ENCODE measurements at regions not wholly inside any gene's neighbourhood (a gene's known extent, or its start where the extent isn't known, plus 50 kb on each side); places are given as distances from the start of the nearest gene placed in this dataset.

GRCh38 chr7:128591705-128592104, 80.4 kb upstream of the GARIN1A start:
- Histone ChIP-seq H3K79me2 (replicated peaks; ENCODE audit: insufficient read depth) (no peaks in the 10 kb centered on the region; the same call in 1 of the 2 replicates), H2AFZ (no peak overlapping the region), H3K27ac (ENCODE audit: low read depth) (no peak overlapping the region), H3K4me1 (ENCODE audit: insufficient read depth) (no peaks in the 10 kb centered on the region), H4K20me1 (replicated peaks; ENCODE audit: insufficient read depth) (no peaks in the 10 kb centered on the region), H3K4me2 (no peak overlapping the region), H3K4me3 (no peak overlapping the region), H3K9me2 (ENCODE audit: insufficient read depth) (no peaks in the 10 kb centered on the region), H3K36me3 (ENCODE audit: insufficient read depth) (no peaks in the 10 kb centered on the region), H3K27me3 (ENCODE audit: insufficient read depth) (no peaks in the 10 kb centered on the region), H3F3A (replicated peaks; ENCODE audit: low read depth) (no peaks in the 10 kb centered on the region)
- Mint-ChIP-seq H3K27ac (no peak overlapping the region), H3K36me3 (ENCODE audit: low read depth) (peaks cover 26% of the 10 kb centered on the region), H3K4me3 (no peak overlapping the region), H3K27me3 (ENCODE audit: insufficient read depth, low read depth, poor library complexity) (peaks cover 2% of the 10 kb centered on the region), H3K9me3 (no peaks in the 10 kb centered on the region), H3K4me1 (no peaks in the 10 kb centered on the region)
- ATAC-seq (no peak), DNase-seq (ENCODE audit: low spot score) (no peak)
- no peak for TF ChIP-seq POLR2AphosphoS5 (IDR thresholded peaks at IDR 0.05; ENCODE audit: low read depth)
- no peak for TF ChIP-seq JUNB (IDR thresholded peaks at IDR 0.05; ENCODE audit: unreplicated experiment)
- TF ChIP-seq STAT1 (IDR thresholded peaks at IDR 0.05; ENCODE audit: unreplicated experiment), result no peak
- TF ChIP-seq, protein P1, sequence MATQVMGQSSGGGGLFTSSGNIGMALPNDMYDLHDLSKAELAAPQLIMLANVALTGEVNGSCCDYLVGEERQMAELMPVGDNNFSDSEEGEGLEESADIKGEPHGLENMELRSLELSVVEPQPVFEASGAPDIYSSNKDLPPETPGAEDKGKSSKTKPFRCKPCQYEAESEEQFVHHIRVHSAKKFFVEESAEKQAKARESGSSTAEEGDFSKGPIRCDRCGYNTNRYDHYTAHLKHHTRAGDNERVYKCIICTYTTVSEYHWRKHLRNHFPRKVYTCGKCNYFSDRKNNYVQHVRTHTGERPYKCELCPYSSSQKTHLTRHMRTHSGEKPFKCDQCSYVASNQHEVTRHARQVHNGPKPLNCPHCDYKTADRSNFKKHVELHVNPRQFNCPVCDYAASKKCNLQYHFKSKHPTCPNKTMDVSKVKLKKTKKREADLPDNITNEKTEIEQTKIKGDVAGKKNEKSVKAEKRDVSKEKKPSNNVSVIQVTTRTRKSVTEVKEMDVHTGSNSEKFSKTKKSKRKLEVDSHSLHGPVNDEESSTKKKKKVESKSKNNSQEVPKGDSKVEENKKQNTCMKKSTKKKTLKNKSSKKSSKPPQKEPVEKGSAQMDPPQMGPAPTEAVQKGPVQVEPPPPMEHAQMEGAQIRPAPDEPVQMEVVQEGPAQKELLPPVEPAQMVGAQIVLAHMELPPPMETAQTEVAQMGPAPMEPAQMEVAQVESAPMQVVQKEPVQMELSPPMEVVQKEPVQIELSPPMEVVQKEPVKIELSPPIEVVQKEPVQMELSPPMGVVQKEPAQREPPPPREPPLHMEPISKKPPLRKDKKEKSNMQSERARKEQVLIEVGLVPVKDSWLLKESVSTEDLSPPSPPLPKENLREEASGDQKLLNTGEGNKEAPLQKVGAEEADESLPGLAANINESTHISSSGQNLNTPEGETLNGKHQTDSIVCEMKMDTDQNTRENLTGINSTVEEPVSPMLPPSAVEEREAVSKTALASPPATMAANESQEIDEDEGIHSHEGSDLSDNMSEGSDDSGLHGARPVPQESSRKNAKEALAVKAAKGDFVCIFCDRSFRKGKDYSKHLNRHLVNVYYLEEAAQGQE (IDR thresholded peaks at IDR 0.05; ENCODE audit: unreplicated experiment), result no peak
- TF ChIP-seq ZNF331 (CRISPR knock-in tag; IDR thresholded peaks at IDR 0.05; ENCODE audit: low read depth), result no peak
- TF ChIP-seq, protein P2, sequence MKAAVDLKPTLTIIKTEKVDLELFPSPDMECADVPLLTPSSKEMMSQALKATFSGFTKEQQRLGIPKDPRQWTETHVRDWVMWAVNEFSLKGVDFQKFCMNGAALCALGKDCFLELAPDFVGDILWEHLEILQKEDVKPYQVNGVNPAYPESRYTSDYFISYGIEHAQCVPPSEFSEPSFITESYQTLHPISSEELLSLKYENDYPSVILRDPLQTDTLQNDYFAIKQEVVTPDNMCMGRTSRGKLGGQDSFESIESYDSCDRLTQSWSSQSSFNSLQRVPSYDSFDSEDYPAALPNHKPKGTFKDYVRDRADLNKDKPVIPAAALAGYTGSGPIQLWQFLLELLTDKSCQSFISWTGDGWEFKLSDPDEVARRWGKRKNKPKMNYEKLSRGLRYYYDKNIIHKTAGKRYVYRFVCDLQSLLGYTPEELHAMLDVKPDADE (IDR thresholded peaks at IDR 0.05), result no peak
- TF ChIP-seq ZNF114 (CRISPR knock-in tag; IDR thresholded peaks at IDR 0.05), result no peak
- no peak for TF ChIP-seq ZNF462 (CRISPR knock-in tag; IDR thresholded peaks at IDR 0.05)
- no peak for TF ChIP-seq EZH2 (IDR thresholded peaks at IDR 0.05; ENCODE audit: low read depth, unreplicated experiment)
- TF ChIP-seq NANOG (IDR thresholded peaks at IDR 0.05; ENCODE audit: borderline replicate concordance), result no peak
- TF ChIP-seq EZH2phosphoT487 (IDR thresholded peaks at IDR 0.05; ENCODE audit: unreplicated experiment), result no peak
- TF ChIP-seq, protein P3, sequence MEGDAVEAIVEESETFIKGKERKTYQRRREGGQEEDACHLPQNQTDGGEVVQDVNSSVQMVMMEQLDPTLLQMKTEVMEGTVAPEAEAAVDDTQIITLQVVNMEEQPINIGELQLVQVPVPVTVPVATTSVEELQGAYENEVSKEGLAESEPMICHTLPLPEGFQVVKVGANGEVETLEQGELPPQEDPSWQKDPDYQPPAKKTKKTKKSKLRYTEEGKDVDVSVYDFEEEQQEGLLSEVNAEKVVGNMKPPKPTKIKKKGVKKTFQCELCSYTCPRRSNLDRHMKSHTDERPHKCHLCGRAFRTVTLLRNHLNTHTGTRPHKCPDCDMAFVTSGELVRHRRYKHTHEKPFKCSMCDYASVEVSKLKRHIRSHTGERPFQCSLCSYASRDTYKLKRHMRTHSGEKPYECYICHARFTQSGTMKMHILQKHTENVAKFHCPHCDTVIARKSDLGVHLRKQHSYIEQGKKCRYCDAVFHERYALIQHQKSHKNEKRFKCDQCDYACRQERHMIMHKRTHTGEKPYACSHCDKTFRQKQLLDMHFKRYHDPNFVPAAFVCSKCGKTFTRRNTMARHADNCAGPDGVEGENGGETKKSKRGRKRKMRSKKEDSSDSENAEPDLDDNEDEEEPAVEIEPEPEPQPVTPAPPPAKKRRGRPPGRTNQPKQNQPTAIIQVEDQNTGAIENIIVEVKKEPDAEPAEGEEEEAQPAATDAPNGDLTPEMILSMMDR (conservative IDR thresholded peaks at IDR 0.05; ENCODE audit: low read depth in 2 of 2), result no peak
- TF ChIP-seq CREB1 (CRISPR knock-in tag; IDR thresholded peaks at IDR 0.05; ENCODE audit: low read depth), result no peak
